ENCODE measurements at regions not wholly inside any gene's neighbourhood (a gene's known extent, or its start where the extent isn't known, plus 50 kb on each side); places are given as distances from the start of the nearest gene placed in this dataset.

GRCh38 chr5:81819556-81820317 lies 68.8 kb upstream of the SSBP2 start:
- no peaks in the 10 kb centered on the region for H3K9me3 ChIP-seq (replicated peaks in 1 of 2; ENCODE audit: control insufficient read depth in 1 of 2, insufficient read depth in 1 of 2, low read length in 2 of 2)
- H3K27ac Mint-ChIP-seq: peak overlapping the region in 4 of 7 donors; percentile 7 to 50 (median 24)
- no peak overlapping the region for H3K4me2 ChIP-seq (replicated peaks; ENCODE audit: extremely low read depth, low read length, poor library complexity, severe bottlenecking)
- H3K79me2 ChIP-seq (ENCODE audit: insufficient read depth, low read length): no peaks in the 10 kb centered on the region
- H3K4me3 Mint-ChIP-seq: peak overlapping the region in 1 of 2 donors; percentile 17
- no peaks in the 10 kb centered on the region for H3K27me3 ChIP-seq (ENCODE audit: control insufficient read depth in 2 of 2, insufficient read depth in 2 of 2, low read length in 2 of 2)
- WGBS (ENCODE audit: insufficient coverage): 92% methylated on average over 3 of the region's 6 CpGs
- no peak overlapping the region for H3K9ac ChIP-seq (ENCODE audit: insufficient read depth, low read length, poor library complexity, severe bottlenecking)
- H3K4me3 ChIP-seq (replicated peaks in 1 of 3; ENCODE audit: low read depth in 2 of 3, low read length in 3 of 3): no peak overlapping the region
- no peak overlapping the region for H3K27ac ChIP-seq (ENCODE audit: low read depth in 1 of 2, low read length in 2 of 2)
- H3K27me3 Mint-ChIP-seq (ENCODE audit: low read depth in 3 of 3): no peaks in the 10 kb centered on the region
- H3K4me1 ChIP-seq (ENCODE audit: control insufficient read depth in 1 of 2, insufficient read depth in 2 of 2, low read length in 2 of 2): peaks cover 35 to 52% of the 10 kb centered on the region in 2 donors
- H3K36me3 Mint-ChIP-seq: no peaks in the 10 kb centered on the region
- peak overlapping the region; percentile 42 for H2AFZ ChIP-seq (ENCODE audit: insufficient read depth, low read depth, low read length, poor library complexity, severe bottlenecking)
- DNase-seq: no peak
- peaks cover 62% of the 10 kb centered on the region for H3K4me1 Mint-ChIP-seq
- H3K36me3 ChIP-seq (replicated peaks in 1 of 2; ENCODE audit: control insufficient read depth in 1 of 2, insufficient read depth in 2 of 2, low read length in 2 of 2): no peaks in the 10 kb centered on the region
- H4K20me1 ChIP-seq (ENCODE audit: insufficient read depth, low read length): no peaks in the 10 kb centered on the region
- peaks cover 2 to 13% (median 3%) of the 10 kb centered on the region in 7 donors for H3K9me3 Mint-ChIP-seq
- intact Hi-C loops (cut with micrococcal nuclease): no loop called here
- no peak for TF ChIP-seq CTCF (IDR thresholded peaks at IDR 0.05)

- Mint-ChIP-seq H3K9me3 (peaks cover 0 to 8% (median 3%) of the 10 kb centered on the region in 7 donors), H3K4me1 (peaks cover 58% of the 10 kb centered on the region), H3K36me3 (no peaks in the 10 kb centered on the region), H3K27me3 (ENCODE audit: low read depth in 3 of 3) (peaks cover 0 to 1% (median 0%) of the 10 kb centered on the region in 3 donors), H3K27ac (peak overlapping the region in 6 of 7 donors; percentile 25 to 85 (median 50)), H3K4me3 (peak overlapping the region in 1 of 2 donors; percentile 35)
- Histone ChIP-seq H3K27ac (ENCODE audit: low read depth in 1 of 2, low read length in 2 of 2) (peak overlapping the region in 1 of 2 donors; percentile 60), H3K9ac (ENCODE audit: insufficient read depth, low read length, poor library complexity, severe bottlenecking) (no peak overlapping the region), H3K4me3 (replicated peaks in 1 of 3; ENCODE audit: low read depth in 2 of 3, low read length in 3 of 3) (peak overlapping the region in 1 of 3 experiments; percentile 19), H2AFZ (ENCODE audit: insufficient read depth, low read depth, low read length, poor library complexity, severe bottlenecking) (peak overlapping the region; percentile 46), H3K4me1 (ENCODE audit: control insufficient read depth in 1 of 2, insufficient read depth in 2 of 2, low read length in 2 of 2) (peaks cover 32 to 52% of the 10 kb centered on the region in 2 donors), H3K36me3 (replicated peaks in 1 of 2; ENCODE audit: control insufficient read depth in 1 of 2, insufficient read depth in 2 of 2, low read length in 2 of 2) (no peaks in the 10 kb centered on the region), H3K27me3 (ENCODE audit: control insufficient read depth in 2 of 2, insufficient read depth in 2 of 2, low read length in 2 of 2) (no peaks in the 10 kb centered on the region), H3K79me2 (ENCODE audit: insufficient read depth, low read length) (no peaks in the 10 kb centered on the region), H3K4me2 (replicated peaks; ENCODE audit: extremely low read depth, low read length, poor library complexity, severe bottlenecking) (peak overlapping the region; percentile 37), H4K20me1 (ENCODE audit: insufficient read depth, low read length) (no peaks in the 10 kb centered on the region), H3K9me3 (replicated peaks in 1 of 2; ENCODE audit: control insufficient read depth in 1 of 2, insufficient read depth in 1 of 2, low read length in 2 of 2) (no peaks in the 10 kb centered on the region)
- peak in 1 of 3 donors; percentile 14 for DNase-seq
- intact Hi-C loops (cut with micrococcal nuclease): no loop called here
- WGBS (ENCODE audit: insufficient coverage): 0% methylated on average over 2 of the region's 5 CpGs
- TF ChIP-seq CTCF (IDR thresholded peaks at IDR 0.05): no peak
These were observed 67.1 kb upstream of the SSBP2 start for GRCh38 chr5:81817980-81818379.
